Right lung (tissue), 2 donors: ENCODE measurements at regions not wholly inside any gene's neighbourhood (a gene's known extent, or its start where the extent isn't known, plus 50 kb on each side); places are given as distances from the start of the nearest gene placed in this dataset.
A peak's percentile ranks its signal among the peaks of the same experiment; 100 is the strongest.
"Not testable (repeated sequence)": the region's sequence is repeated elsewhere in the genome, so short reads cannot be mapped to it uniquely, and the experiment has no call there.

Source experiments
- DNase-seq, 2 donors: peaks; one replicate each; pipeline ENCODE4 v3.0.0-alpha.2; 2013

GRCh38 chr7:46626691-46627310, 705.7 kb upstream of the IGFBP3 start:
- DNase-seq = no peak

- no peak for DNase-seq
Measured at GRCh38 chr7:46626261-46626660, 705.2 kb upstream of the IGFBP3 start.

- no peak for DNase-seq
Measured at GRCh38 chr7:46625032-46625431, 704.0 kb upstream of the IGFBP3 start.

GRCh38 chr7:46622251-46622650, 701.2 kb upstream of the IGFBP3 start:
- no peak for DNase-seq

GRCh38 chr7:46619723-46620310, 698.7 kb upstream of the IGFBP3 start:
- DNase-seq = no peak

- DNase-seq = no peak
Measured at GRCh38 chr7:46616636-46617035, 695.6 kb upstream of the IGFBP3 start.

GRCh38 chr7:46613551-46613950, 692.5 kb upstream of the IGFBP3 start:
- no peak for DNase-seq

GRCh38 chr7:46613116-46613515, 692.0 kb upstream of the IGFBP3 start:
- no peak for DNase-seq

- DNase-seq = no peak
Measured at GRCh38 chr7:46611508-46611907, 690.4 kb upstream of the IGFBP3 start.

- no peak for DNase-seq
Measured at GRCh38 chr7:46610746-46611145, 689.7 kb upstream of the IGFBP3 start.

- DNase-seq = peak in 1 of 2 donors; percentile 45
Measured at GRCh38 chr7:46607176-46607575, 686.1 kb upstream of the IGFBP3 start.

- peak in 1 of 2 donors; percentile 26 for DNase-seq
Measured at GRCh38 chr7:46606761-46607160, 685.7 kb upstream of the IGFBP3 start.

- DNase-seq = no peak
Measured at GRCh38 chr7:46604241-46604661, 683.2 kb upstream of the IGFBP3 start.

- peak in 1 of 2 donors; percentile 19 for DNase-seq
Measured at GRCh38 chr7:46603780-46604179, 682.7 kb upstream of the IGFBP3 start.

GRCh38 chr7:46603296-46603752, 682.3 kb upstream of the IGFBP3 start:
- no peak for DNase-seq

- peak in 1 of 2 donors; percentile 24 for DNase-seq
Measured at GRCh38 chr7:46600340-46600739, 679.3 kb upstream of the IGFBP3 start.

GRCh38 chr7:46594831-46595230, 673.8 kb upstream of the IGFBP3 start:
- peak in 1 of 2 donors; percentile 45 for DNase-seq

GRCh38 chr7:46590918-46591905, 670.1 kb upstream of the IGFBP3 start:
- DNase-seq = not testable (repeated sequence)

- DNase-seq = peak in 1 of 2 donors; percentile 32
Measured at GRCh38 chr7:46589286-46589685, 668.2 kb upstream of the IGFBP3 start.

GRCh38 chr7:46586406-46586805, 665.3 kb upstream of the IGFBP3 start:
- DNase-seq = no peak

GRCh38 chr7:46583656-46584055, 662.6 kb upstream of the IGFBP3 start:
- no peak for DNase-seq

GRCh38 chr7:46581268-46581667, 660.2 kb upstream of the IGFBP3 start:
- DNase-seq = no peak
